GM12873 (cell line): ENCODE measurements at regions not wholly inside any gene's neighbourhood (a gene's known extent, or its start where the extent isn't known, plus 50 kb on each side); places are given as distances from the start of the nearest gene placed in this dataset.

ENCODE experiments used
- CTCF ChIP-seq: IDR thresholded peaks from 2 replicates; pipeline ENCODE4 v1.5.1; 2012; ENCODE audit warnings: low read depth, mild to moderate bottlenecking, moderate library complexity, low read length, control low read depth; ENCODE audit not compliant: insufficient read depth; ENCODE audit errors: missing control alignments

- TF ChIP-seq CTCF, result no peak
These were observed 1770.9 kb downstream of the BRINP3 start for GRCh38 chr1:188706742-188707141.

- no peak for TF ChIP-seq CTCF
These were observed 1768.7 kb downstream of the BRINP3 start for GRCh38 chr1:188708795-188709535.

- TF ChIP-seq CTCF, result no peak
These were observed 1762.1 kb downstream of the BRINP3 start for GRCh38 chr1:188715566-188715965.

- no peak for TF ChIP-seq CTCF
These were observed 1757.9 kb downstream of the BRINP3 start for GRCh38 chr1:188719735-188720134.

GRCh38 chr1:188723332-188724020 lies 1754.2 kb downstream of the BRINP3 start:
- TF ChIP-seq CTCF, result no peak

- no peak for TF ChIP-seq CTCF
These were observed 1748.6 kb downstream of the BRINP3 start for GRCh38 chr1:188729039-188729438.

- no peak for TF ChIP-seq CTCF
These were observed 1742.1 kb downstream of the BRINP3 start for GRCh38 chr1:188735567-188735966.
